ENCODE measurements at regions not wholly inside any gene's neighbourhood (a gene's known extent, or its start where the extent isn't known, plus 50 kb on each side); places are given as distances from the start of the nearest gene placed in this dataset.

GRCh38 chr17:77892469-77893143, 65.9 kb upstream of the TNRC6C start:
- WGBS = 86% methylated on average over 15 of the region's 22 CpGs
- no peaks in the 10 kb centered on the region for H3K36me3 ChIP-seq
- peaks cover 0 to 7% (median 3%) of the 10 kb centered on the region in 4 donors for H3K4me1 ChIP-seq
- no peak overlapping the region for H3K4me3 ChIP-seq
- H3K9me3 ChIP-seq = no peaks in the 10 kb centered on the region
- DNase-seq (ENCODE audit: extremely low spot score) = no peak
- H3K27me3 ChIP-seq = no peaks in the 10 kb centered on the region
- intact Hi-C loops (cut with DNase I) = no loop called here
- TF ChIP-seq CTCF (IDR thresholded peaks at IDR 0.05) (no peak), POLR2AphosphoS5 (IDR thresholded peaks at IDR 0.05) (no peak), EP300 (IDR thresholded peaks at IDR 0.05) (no peak), POLR2A (IDR thresholded peaks at IDR 0.05; ENCODE audit: low read depth) (no peak)
- no peak overlapping the region for H3K27ac ChIP-seq (replicated peaks in 1 of 4)

DNA sequence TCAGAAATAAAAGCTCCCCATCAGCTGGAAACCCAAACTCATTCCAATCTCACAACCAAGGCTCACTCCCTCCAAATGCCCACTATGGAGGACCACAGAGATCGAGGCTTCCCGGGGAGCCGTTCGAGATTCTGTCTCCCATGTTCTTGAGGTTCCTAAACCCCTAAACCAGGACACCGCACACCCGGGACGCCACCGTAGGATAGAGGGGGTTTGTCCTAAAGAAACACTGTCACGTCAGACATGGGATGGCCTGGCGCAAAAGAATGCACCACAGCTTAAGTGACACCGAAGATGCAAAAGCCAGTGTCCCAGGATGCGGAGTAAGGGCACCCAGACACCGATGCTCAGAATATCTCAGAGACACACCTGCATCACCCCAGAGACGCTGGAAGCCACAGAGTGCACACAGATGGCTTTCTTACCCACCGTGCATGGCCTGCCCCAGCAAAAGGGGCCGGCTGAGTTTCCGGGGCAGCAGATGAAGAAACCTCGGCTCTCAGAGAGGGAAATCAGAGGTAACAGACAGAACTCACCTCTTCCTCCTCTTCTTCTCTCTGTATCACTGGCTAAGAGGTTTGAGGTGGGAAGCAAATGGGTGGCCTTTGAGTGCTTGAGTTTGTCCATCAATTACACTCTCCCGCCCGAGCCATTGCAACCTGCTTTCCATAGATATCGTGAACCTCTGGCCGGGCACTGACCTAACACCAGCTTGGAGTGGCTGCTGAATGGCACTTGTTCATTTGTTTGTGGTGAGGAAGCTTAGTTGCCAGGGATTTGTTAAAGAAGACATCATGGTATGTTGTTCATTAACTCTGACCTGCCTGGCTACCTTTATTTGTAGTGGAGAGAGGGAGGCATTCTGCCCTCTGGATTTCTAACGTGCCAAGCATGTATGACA, 65.1 kb upstream of the TNRC6C start:
- WGBS = 92% methylated on average over 23 of the region's 23 CpGs
- H3K9me3 ChIP-seq = no peaks in the 10 kb centered on the region
- no peaks in the 10 kb centered on the region for H3K27me3 ChIP-seq
- peaks cover 0 to 5% (median under 1%) of the 10 kb centered on the region in 4 donors for H3K4me1 ChIP-seq
- H3K4me3 ChIP-seq = no peak overlapping the region
- no peak for DNase-seq (ENCODE audit: extremely low spot score)
- H3K27ac ChIP-seq (replicated peaks in 1 of 4) = no peak overlapping the region
- intact Hi-C loops (cut with DNase I) = no loop called here
- no peaks in the 10 kb centered on the region for H3K36me3 ChIP-seq
- no peak for TF ChIP-seq CTCF (IDR thresholded peaks at IDR 0.05)
- no peak for TF ChIP-seq EP300 (IDR thresholded peaks at IDR 0.05)
- no peak for TF ChIP-seq POLR2A (IDR thresholded peaks at IDR 0.05; ENCODE audit: low read depth)
- TF ChIP-seq POLR2AphosphoS5 (IDR thresholded peaks at IDR 0.05) = no peak

DNA sequence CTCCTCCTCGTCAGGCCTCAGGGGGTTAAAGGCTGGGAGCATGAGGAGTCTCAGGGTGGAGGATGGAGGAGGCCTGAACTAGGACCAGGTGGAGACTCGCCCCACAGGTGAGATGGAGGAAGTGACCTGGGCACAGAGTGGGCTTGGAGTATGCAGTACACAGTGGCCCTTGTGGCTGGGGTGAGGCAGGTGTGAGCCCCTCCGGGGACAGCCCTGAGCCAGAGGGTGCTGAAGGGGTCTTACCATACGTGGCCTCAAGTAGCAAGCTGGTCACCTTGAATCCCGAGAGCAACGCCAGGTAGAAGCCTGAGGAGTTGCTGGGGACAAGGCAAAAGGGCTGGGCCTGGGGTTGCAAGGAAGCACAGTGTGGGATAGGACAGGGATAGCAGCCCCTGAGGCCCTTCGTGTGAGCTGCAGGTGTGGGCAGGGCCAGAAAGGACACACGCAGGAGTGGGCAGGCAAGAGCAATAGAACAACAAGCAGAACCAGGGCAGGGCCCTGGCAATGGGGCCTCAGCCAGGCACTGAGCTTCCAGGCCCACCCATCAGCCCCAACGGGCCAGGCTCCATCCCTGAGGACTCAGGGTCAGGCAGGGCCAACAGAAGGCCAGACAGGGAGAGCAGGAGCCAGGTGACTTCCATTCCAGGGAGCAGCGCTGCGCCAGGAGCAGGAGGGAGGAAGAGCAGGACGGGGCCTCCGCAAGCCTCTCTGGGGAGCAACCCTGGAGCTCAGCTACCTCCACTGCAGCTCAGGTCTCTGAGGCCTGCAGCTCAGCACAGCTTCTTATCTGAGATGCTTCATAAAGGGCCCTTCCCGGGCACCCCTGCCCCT, 64.2 kb upstream of the TNRC6C start:
- WGBS = 86% methylated on average over 13 of the region's 14 CpGs
- intact Hi-C loops (cut with DNase I) = no loop called here
- TF ChIP-seq POLR2AphosphoS5 (IDR thresholded peaks at IDR 0.05) (no peak), POLR2A (IDR thresholded peaks at IDR 0.05; ENCODE audit: low read depth) (no peak), EP300 (IDR thresholded peaks at IDR 0.05) (no peak), CTCF (IDR thresholded peaks at IDR 0.05) (no peak)

DNA sequence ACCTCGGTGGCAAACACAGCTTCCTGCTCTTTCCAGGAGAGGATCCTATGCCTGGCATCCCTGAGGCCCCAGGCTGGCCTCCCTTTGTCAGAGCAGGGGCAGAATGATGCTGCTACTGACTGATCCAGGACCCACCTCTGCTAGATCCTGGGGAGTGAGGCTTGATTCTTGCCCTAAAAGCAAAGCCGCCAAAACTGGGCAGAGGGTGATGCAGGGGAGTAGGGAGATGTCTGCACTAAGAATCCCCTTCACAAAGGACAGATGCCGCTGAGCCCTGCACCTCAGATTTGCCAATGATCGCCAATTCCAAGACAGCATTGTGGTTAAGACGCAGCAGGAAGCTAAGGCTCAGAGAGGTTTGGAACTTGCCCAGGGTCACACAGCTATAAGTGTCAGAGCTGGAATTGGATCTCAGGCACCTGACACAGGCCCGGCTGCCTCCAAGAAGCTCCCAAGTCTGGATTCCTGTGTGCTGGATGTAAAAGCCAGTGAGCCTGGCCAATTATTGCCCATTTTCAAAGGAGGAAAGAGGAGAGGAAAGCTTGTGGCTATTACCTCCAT, 60.7 kb upstream of the TNRC6C start:
- no peaks in the 10 kb centered on the region for H3K9me3 ChIP-seq
- peaks cover 0 to 8% (median 3%) of the 10 kb centered on the region in 4 donors for H3K4me1 ChIP-seq
- WGBS = 80% methylated on average over 5 of the region's 6 CpGs
- H3K27me3 ChIP-seq = no peaks in the 10 kb centered on the region
- intact Hi-C loops (cut with DNase I) = no loop called here
- no peak for DNase-seq (ENCODE audit: extremely low spot score)
- H3K4me3 ChIP-seq = no peak overlapping the region
- H3K36me3 ChIP-seq = no peaks in the 10 kb centered on the region
- no peak for TF ChIP-seq POLR2AphosphoS5 (IDR thresholded peaks at IDR 0.05)
- TF ChIP-seq CTCF (IDR thresholded peaks at IDR 0.05) = no peak
- TF ChIP-seq POLR2A (IDR thresholded peaks at IDR 0.05; ENCODE audit: low read depth) = no peak
- no peak for TF ChIP-seq EP300 (IDR thresholded peaks at IDR 0.05)
- H3K27ac ChIP-seq (replicated peaks in 1 of 4) = no peak overlapping the region

More for the DNA sequence above, 64.2 kb upstream of the TNRC6C start:
- Histone ChIP-seq H3K4me1 (peaks cover 0 to 5% (median 1%) of the 10 kb centered on the region in 4 donors), H3K36me3 (no peaks in the 10 kb centered on the region), H3K27me3 (no peaks in the 10 kb centered on the region), H3K4me3 (no peak overlapping the region), H3K27ac (replicated peaks in 1 of 4) (no peak overlapping the region), H3K9me3 (no peaks in the 10 kb centered on the region)
- no peak for DNase-seq (ENCODE audit: extremely low spot score)
